ENCODE measurements at regions not wholly inside any gene's neighbourhood (a gene's known extent, or its start where the extent isn't known, plus 50 kb on each side); places are given as distances from the start of the nearest gene placed in this dataset.

DNA sequence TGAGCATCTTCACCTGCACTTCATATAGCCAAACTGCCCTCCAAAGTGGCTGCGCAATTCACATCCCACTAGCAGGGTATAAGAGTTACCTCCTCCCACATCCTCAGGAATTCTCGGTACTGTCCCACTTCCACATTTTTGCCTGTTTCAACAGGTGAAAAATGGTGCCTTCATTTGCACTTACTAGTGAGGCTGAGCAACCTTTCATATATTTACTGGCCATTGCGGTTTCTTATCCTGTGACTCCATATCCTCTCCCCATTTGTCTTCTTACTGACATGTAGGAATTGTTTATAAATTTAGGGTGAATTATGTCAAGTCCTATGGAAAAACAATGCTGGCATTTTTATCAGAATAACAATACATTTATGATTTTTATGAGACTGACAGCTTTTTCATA, 61.9 kb downstream of the NIBAN1 start:
- TF ChIP-seq CTCF (IDR thresholded peaks at IDR 0.05) (no peak), POLR2A (IDR thresholded peaks at IDR 0.05) (no peak)

Data from uterus (tissue), 2 donors.